ENCODE measurements at regions not wholly inside any gene's neighbourhood (a gene's known extent, or its start where the extent isn't known, plus 50 kb on each side); places are given as distances from the start of the nearest gene placed in this dataset.

DNA sequence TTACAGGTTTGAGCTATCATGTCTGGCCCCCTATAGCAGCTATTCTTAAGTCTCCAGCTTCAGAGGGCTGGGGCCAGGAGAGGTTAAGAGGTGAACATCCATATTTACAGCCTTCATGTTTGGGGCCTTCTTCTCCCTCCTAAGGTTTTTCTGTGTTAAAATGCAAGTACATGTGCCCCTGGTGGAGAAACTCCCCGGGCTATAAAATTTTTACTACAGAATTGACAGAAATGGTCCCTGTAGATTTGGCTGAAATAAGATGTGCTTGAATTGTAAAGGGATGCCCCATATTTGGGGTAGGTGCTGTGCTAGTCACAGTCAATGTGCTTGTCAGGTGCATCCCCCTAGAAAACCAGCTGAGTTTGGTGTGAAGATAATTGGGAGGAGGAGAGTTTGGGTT lies 263.3 kb upstream of the CXCR4 start:
- Histone ChIP-seq H3K27me3 (ENCODE audit: control insufficient read depth, extremely low read depth, insufficient read depth, low read length) (no peaks in the 10 kb centered on the region), H3K9me3 (ENCODE audit: control insufficient read depth, low read depth, low read length) (no peaks in the 10 kb centered on the region), H3K4me1 (ENCODE audit: control insufficient read depth, extremely low read depth, insufficient read depth, low read length) (no peaks in the 10 kb centered on the region), H3K27ac (ENCODE audit: control insufficient read depth, insufficient read depth, low read length) (no peak overlapping the region), H3K79me2 (ENCODE audit: control insufficient read depth, insufficient read depth, low read length) (no peaks in the 10 kb centered on the region), H4K20me1 (ENCODE audit: control insufficient read depth, extremely low read depth, insufficient read depth, low read length) (no peaks in the 10 kb centered on the region), H3K4me3 (ENCODE audit: control insufficient read depth in 2 of 3, extremely low read depth in 1 of 3, insufficient read depth in 2 of 3, low read depth in 1 of 3, low read length in 3 of 3) (no peak overlapping the region), H3K9me1 (ENCODE audit: control insufficient read depth, extremely low read depth, insufficient read depth, low read length) (no peaks in the 10 kb centered on the region), H3K9ac (ENCODE audit: control insufficient read depth, extremely low read depth, insufficient read depth, low read length) (no peak overlapping the region), H3K4me2 (ENCODE audit: control insufficient read depth, extremely low read depth, insufficient read depth, low read depth, low read length) (no peak overlapping the region), H3K36me3 (ENCODE audit: control insufficient read depth in 2 of 2, extremely low read depth in 1 of 2, insufficient read depth in 2 of 2, low read length in 2 of 2) (no peaks in the 10 kb centered on the region), H2AFZ (ENCODE audit: control insufficient read depth, low read length) (no peak overlapping the region)
- FAIRE-seq (no peak), DNase-seq (ENCODE audit: low read depth, low spot score) (no peak)
- TF ChIP-seq EZH2 (IDR thresholded peaks at IDR 0.05; ENCODE audit: low read length) (no peak), CTCF (optimal IDR thresholded peaks at IDR 0.05 in 1 of 3, IDR thresholded peaks at IDR 0.05 in 1 of 3, conservative IDR thresholded peaks at IDR 0.05 in 1 of 3; ENCODE audit: extremely low read depth in 1 of 3, insufficient read depth in 2 of 3, low read length in 3 of 3) (no peak)
- dilution Hi-C loops (cut with MboI; ENCODE audit: extremely low pct_ligation_motif_present, low sequenced_read_pairs): no loop called here

DNA sequence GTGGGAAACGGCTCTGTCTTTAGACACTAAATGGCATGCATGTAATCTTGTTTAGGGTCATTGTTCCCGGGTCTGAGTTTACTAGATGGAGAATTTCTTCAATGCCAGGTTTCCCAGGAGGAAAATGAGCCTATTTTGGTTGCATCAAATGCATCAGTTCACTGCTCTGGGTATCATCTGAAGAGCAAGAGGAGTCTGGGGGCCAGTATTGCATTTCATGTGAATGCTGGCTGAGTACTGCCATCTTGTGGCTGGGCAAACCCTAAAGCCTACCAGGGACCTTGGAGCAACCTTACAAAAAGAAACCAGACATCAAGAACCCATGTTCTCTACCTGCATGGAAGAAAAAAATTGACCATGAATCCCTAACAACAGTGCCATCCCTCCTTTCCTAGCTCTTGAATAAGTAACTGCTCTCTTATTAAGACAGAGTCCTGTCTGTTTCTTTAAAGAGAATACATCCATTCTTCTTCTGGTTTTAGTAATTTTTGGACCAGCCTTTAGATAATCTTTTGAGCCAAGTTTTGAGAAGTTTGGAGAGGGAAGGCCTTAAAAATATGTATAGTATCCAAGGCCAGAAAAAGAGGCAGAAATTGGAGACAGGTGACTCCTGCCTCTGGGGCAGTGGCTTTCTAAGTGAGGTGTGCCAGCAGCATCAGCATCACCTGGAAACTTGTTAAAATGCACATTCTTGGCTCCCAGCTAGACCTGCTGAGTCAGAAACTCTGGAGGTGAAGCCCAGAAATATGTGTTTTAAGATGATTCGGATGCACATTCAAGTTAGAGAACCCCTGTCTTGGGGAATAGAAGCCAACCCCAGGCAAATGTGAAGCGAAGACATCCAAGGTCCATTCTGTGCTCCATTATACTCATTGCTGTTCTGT lies 261.0 kb upstream of the CXCR4 start:
- Histone ChIP-seq H2AFZ (ENCODE audit: control insufficient read depth, low read length) (no peak overlapping the region), H3K36me3 (ENCODE audit: control insufficient read depth in 2 of 2, extremely low read depth in 1 of 2, insufficient read depth in 2 of 2, low read length in 2 of 2) (no peaks in the 10 kb centered on the region), H3K4me3 (ENCODE audit: control insufficient read depth in 2 of 3, extremely low read depth in 1 of 3, insufficient read depth in 2 of 3, low read depth in 1 of 3, low read length in 3 of 3) (no peak overlapping the region), H3K79me2 (ENCODE audit: control insufficient read depth, insufficient read depth, low read length) (no peaks in the 10 kb centered on the region), H3K9me3 (ENCODE audit: control insufficient read depth, low read depth, low read length) (no peaks in the 10 kb centered on the region), H3K27ac (ENCODE audit: control insufficient read depth, insufficient read depth, low read length) (no peak overlapping the region), H3K4me2 (ENCODE audit: control insufficient read depth, extremely low read depth, insufficient read depth, low read depth, low read length) (no peak overlapping the region), H4K20me1 (ENCODE audit: control insufficient read depth, extremely low read depth, insufficient read depth, low read length) (no peaks in the 10 kb centered on the region), H3K27me3 (ENCODE audit: control insufficient read depth, extremely low read depth, insufficient read depth, low read length) (no peaks in the 10 kb centered on the region), H3K9me1 (ENCODE audit: control insufficient read depth, extremely low read depth, insufficient read depth, low read length) (no peaks in the 10 kb centered on the region), H3K4me1 (ENCODE audit: control insufficient read depth, extremely low read depth, insufficient read depth, low read length) (peaks cover 9% of the 10 kb centered on the region), H3K9ac (ENCODE audit: control insufficient read depth, extremely low read depth, insufficient read depth, low read length) (no peak overlapping the region)
- FAIRE-seq (no peak), DNase-seq (ENCODE audit: low read depth, low spot score) (no peak)
- dilution Hi-C loops (cut with MboI; ENCODE audit: extremely low pct_ligation_motif_present, low sequenced_read_pairs): no loop called here
- TF ChIP-seq CTCF (optimal IDR thresholded peaks at IDR 0.05 in 1 of 3, IDR thresholded peaks at IDR 0.05 in 1 of 3, conservative IDR thresholded peaks at IDR 0.05 in 1 of 3; ENCODE audit: extremely low read depth in 1 of 3, insufficient read depth in 2 of 3, low read length in 3 of 3) (peak; percentile 77 to 79 (median 79)), EZH2 (IDR thresholded peaks at IDR 0.05; ENCODE audit: low read length) (no peak)

Data from keratinocyte (primary cell).